ENCODE measurements at regions not wholly inside any gene's neighbourhood (a gene's known extent, or its start where the extent isn't known, plus 50 kb on each side); places are given as distances from the start of the nearest gene placed in this dataset.

DNA sequence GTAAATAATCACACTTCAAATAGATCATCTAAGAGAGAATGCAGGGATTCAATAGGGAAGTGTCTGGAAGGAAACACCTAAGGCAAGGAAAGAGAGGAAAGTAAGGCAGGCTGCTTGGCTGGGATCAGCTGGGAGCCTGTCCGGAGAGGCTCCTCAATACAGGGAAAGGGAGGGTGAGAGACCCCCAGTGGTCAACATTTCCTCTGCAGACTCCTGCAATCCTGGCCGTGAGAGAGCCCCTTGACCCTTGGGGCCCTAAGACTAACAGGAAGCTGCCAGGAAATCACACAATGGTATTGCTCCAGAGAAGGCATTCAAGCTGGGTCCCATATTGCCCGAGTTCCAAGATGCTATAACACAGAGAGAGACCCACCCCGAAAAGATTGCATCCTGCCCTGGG lies 549.4 kb downstream of the NYAP2 start:
- TF ChIP-seq, protein P1, sequence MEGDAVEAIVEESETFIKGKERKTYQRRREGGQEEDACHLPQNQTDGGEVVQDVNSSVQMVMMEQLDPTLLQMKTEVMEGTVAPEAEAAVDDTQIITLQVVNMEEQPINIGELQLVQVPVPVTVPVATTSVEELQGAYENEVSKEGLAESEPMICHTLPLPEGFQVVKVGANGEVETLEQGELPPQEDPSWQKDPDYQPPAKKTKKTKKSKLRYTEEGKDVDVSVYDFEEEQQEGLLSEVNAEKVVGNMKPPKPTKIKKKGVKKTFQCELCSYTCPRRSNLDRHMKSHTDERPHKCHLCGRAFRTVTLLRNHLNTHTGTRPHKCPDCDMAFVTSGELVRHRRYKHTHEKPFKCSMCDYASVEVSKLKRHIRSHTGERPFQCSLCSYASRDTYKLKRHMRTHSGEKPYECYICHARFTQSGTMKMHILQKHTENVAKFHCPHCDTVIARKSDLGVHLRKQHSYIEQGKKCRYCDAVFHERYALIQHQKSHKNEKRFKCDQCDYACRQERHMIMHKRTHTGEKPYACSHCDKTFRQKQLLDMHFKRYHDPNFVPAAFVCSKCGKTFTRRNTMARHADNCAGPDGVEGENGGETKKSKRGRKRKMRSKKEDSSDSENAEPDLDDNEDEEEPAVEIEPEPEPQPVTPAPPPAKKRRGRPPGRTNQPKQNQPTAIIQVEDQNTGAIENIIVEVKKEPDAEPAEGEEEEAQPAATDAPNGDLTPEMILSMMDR (IDR thresholded peaks at IDR 0.05), result no peak
- no peak for TF ChIP-seq POLR2A (IDR thresholded peaks at IDR 0.05)
